OCI-LY7 (cell line): ENCODE measurements at regions not wholly inside any gene's neighbourhood (a gene's known extent, or its start where the extent isn't known, plus 50 kb on each side); places are given as distances from the start of the nearest gene placed in this dataset.

ENCODE experiments used
- BruUV-seq: library from RNA; stranded (reverse); fragments of 400-500 nt; replicated peaks from 2 replicates; lab custom pipeline; 2021; lab: Mats Ljungman, UMichigan
- CTCF ChIA-PET: fragments of 300-600 bp; sonication (Branson Sonifier 250); formaldehyde crosslinking; loops from one replicate; lab custom pipeline; 2022; ENCODE audit warnings: antibody characterized with exemption; ENCODE audit not compliant: unreplicated experiment; lab: Charles Lee
- POLR2A ChIA-PET: fragments of 300-600 bp; sonication (Branson Sonifier 250); formaldehyde crosslinking; loops from one replicate; lab custom pipeline; 2022; ENCODE audit warnings: antibody characterized with exemption; lab: Charles Lee
- DNase-seq: peaks from one replicate; pipeline ENCODE4 v3.0.0-alpha.2; 2015; ENCODE audit warnings: low spot score
- H2AFZ ChIP-seq: fragments of 200-600 bp; sonication (generic), shearing (Covaris generic); 2 replicates; pipeline ENCODE4 v1.6.1; 2014; ENCODE audit warnings: mild to moderate bottlenecking, antibody characterized with exemption, low read length, moderate library complexity
- H3K27ac ChIP-seq: fragments of 200-600 bp; sonication (generic); 2 replicates; pipeline ENCODE4 v1.5.1; 2014; ENCODE audit warnings: mixed run types, low read depth, mild to moderate bottlenecking, moderate library complexity, low read length, inconsistent platforms; ENCODE audit not compliant: poor library complexity, severe bottlenecking
- H3K36me3 ChIP-seq: fragments of 200-600 bp; sonication (generic); 2 replicates; pipeline ENCODE4 v1.6.1; 2014; ENCODE audit warnings: mild to moderate bottlenecking, antibody characterized with exemption, low read length, moderate library complexity, mixed read lengths; ENCODE audit not compliant: insufficient read depth
- H3K4me1 ChIP-seq: fragments of 200-600 bp; sonication (generic); 2 replicates; pipeline ENCODE4 v1.5.1; 2014; ENCODE audit warnings: mild to moderate bottlenecking, low read length; ENCODE audit not compliant: insufficient read depth, poor library complexity, severe bottlenecking
- H3K4me2 ChIP-seq: fragments of 200-600 bp; sonication (generic); 2 replicates; pipeline ENCODE4 v1.6.1; 2014; ENCODE audit warnings: mild to moderate bottlenecking, low read length
- H3K4me3 ChIP-seq: fragments of 200-600 bp; sonication (generic); 2 replicates; pipeline ENCODE4 v1.5.1; 2014; ENCODE audit warnings: mild to moderate bottlenecking, low read depth, low read length; ENCODE audit not compliant: poor library complexity, severe bottlenecking
- H3K79me2 ChIP-seq: fragments of 200-600 bp; sonication (generic); 2 replicates; pipeline ENCODE4 v1.6.1; 2016; ENCODE audit warnings: low read depth, mild to moderate bottlenecking, low read length, moderate library complexity, mixed read lengths; ENCODE audit not compliant: insufficient read depth
- H3K9me2 ChIP-seq: fragments of 200-600 bp; sonication (generic); 2 replicates; pipeline ENCODE4 v1.6.1; 2016; ENCODE audit warnings: mild to moderate bottlenecking, low read length, mixed read lengths; ENCODE audit not compliant: insufficient read depth
- H3K9me3 ChIP-seq: fragments of 200-600 bp; sonication (generic); 2 replicates; pipeline ENCODE4 v1.6.1; 2014; ENCODE audit warnings: mild to moderate bottlenecking, mixed run types, low read length, mixed read lengths
- H4K20me1 ChIP-seq: fragments of 200-600 bp; sonication (generic); 2 replicates; pipeline ENCODE4 v1.6.1; 2014; ENCODE audit warnings: mild to moderate bottlenecking, antibody characterized with exemption, low read length, moderate library complexity, mixed read lengths; ENCODE audit not compliant: insufficient read depth
- CTCF ChIP-seq: fragments of 200-600 bp; sonication (generic); conservative IDR thresholded peaks from 2 replicates; pipeline ENCODE4 v1.5.1; 2014; ENCODE audit warnings: mild to moderate bottlenecking, antibody characterized with exemption, low read length, moderate library complexity, mixed read lengths
- EZH2phosphoT487 ChIP-seq: fragments of 200-600 bp; sonication (generic); IDR thresholded peaks from 2 replicates; pipeline ENCODE4 v1.6.1; 2018; ENCODE audit warnings: low read depth, borderline replicate concordance, mild to moderate bottlenecking, mixed run types, antibody characterized with exemption, low read length, moderate library complexity, mixed read lengths
- intact Hi-C: fragments of 100-400 bp; cut with micrococcal nuclease; formaldehyde crosslinking; loops from one replicate; pipeline ENCODE4 v1.10.0; 2022; ENCODE audit not compliant: unreplicated experiment

DNA sequence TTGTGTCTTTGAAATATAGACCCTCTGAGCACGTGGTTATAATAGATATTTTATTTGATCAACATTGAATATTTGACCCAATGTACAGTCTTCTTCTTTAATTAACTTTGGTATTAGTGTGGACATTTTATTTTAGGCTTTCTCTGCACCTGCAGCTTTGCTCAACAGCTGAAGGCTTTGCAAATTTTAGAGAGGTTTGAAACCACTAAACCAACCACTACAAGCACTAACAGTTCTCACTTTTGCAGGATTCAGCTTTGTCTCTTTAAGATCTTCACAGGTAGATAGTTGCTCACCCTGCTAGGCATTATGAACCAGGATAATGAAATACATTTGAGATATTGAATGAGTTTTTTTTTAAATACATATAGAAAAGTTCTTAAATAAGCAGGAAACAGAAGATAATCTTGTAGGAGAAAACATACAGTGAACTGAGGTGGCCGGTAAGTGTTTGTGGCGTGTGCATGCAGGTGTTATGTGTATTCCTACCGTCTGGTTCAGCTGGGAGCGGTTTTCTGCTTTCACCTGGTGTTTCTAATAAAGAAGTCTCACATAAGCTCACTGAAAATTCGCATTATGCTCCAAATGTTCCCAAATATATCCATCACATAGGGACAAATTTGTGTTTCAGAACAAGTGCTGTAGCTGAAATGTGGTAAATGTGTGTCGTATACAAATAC lies 1508.3 kb upstream of the TENM3 start:
- peak overlapping the region; percentile 38 for H3K4me3 ChIP-seq
- peak; percentile 84 for DNase-seq
- peaks cover 51% of the 10 kb centered on the region for H3K9me3 ChIP-seq
- CTCF ChIA-PET, result no interaction called here
- no peaks in the 10 kb centered on the region for H3K9me2 ChIP-seq
- peaks cover 46% of the 10 kb centered on the region for H3K4me1 ChIP-seq
- no peaks in the 10 kb centered on the region for H3K79me2 ChIP-seq
- TF ChIP-seq EZH2phosphoT487 (no peak), CTCF (no peak)
- no peaks in the 10 kb centered on the region for H4K20me1 ChIP-seq
- POLR2A ChIA-PET, result interaction anchor here (0.6 to 3.3 kb wide), 8 partner anchors 22 to 151 kb away, joined by 3 to 23 read pairs (median 4); no protein-coding TSS in a partner anchor
- peak overlapping the region; percentile 98 for H3K27ac ChIP-seq
- peaks cover 60% of the 10 kb centered on the region for H3K36me3 ChIP-seq
- BruUV-seq, result no TSS peak
- H2AFZ ChIP-seq, result peak overlapping the region; percentile 66; the same call in 1 of the 2 replicates
- H3K4me2 ChIP-seq, result peak overlapping the region; percentile 59
- intact Hi-C loops, result loop anchor here (1.0 to 10.0 kb wide), 3 partner anchors 60 to 100 kb away; no protein-coding TSS in a partner anchor

- Histone ChIP-seq H4K20me1 (no peaks in the 10 kb centered on the region), H3K9me3 (peaks cover 17% of the 10 kb centered on the region), H2AFZ (no peak overlapping the region), H3K4me2 (no peak overlapping the region), H3K79me2 (no peaks in the 10 kb centered on the region), H3K9me2 (no peaks in the 10 kb centered on the region), H3K27ac (no peak overlapping the region), H3K36me3 (peaks cover 25% of the 10 kb centered on the region), H3K4me3 (no peak overlapping the region), H3K4me1 (peaks cover 2% of the 10 kb centered on the region)
- no TSS peak for BruUV-seq
- TF ChIP-seq CTCF (no peak), EZH2phosphoT487 (no peak)
- DNase-seq, result no peak
- ChIA-PET POLR2A (no interaction called here), CTCF (no interaction called here)
- intact Hi-C loops, result no loop called here
These were observed 1501.5 kb upstream of the TENM3 start for GRCh38 chr4:180741703-180742102.

- no peaks in the 10 kb centered on the region for H3K79me2 ChIP-seq
- intact Hi-C loops, result no loop called here
- BruUV-seq, result no TSS peak
- no peak for DNase-seq
- H2AFZ ChIP-seq, result peak overlapping the region; percentile 57; the same call in 1 of the 2 replicates
- ChIA-PET CTCF (no interaction called here), POLR2A (no interaction called here)
- peaks cover 5% of the 10 kb centered on the region; the same call in 1 of the 2 replicates for H3K36me3 ChIP-seq
- H3K4me1 ChIP-seq, result no peaks in the 10 kb centered on the region
- H3K9me2 ChIP-seq, result no peaks in the 10 kb centered on the region
- no peak overlapping the region for H3K4me3 ChIP-seq
- no peak overlapping the region for H3K4me2 ChIP-seq
- H3K9me3 ChIP-seq, result peaks cover 14% of the 10 kb centered on the region; the same call in 1 of the 2 replicates
- no peak overlapping the region for H3K27ac ChIP-seq
- H4K20me1 ChIP-seq, result no peaks in the 10 kb centered on the region
- TF ChIP-seq EZH2phosphoT487 (no peak), CTCF (no peak)
These were observed 1498.2 kb upstream of the TENM3 start for GRCh38 chr4:180745019-180745418.
